ENCODE measurements at regions not wholly inside any gene's neighbourhood (a gene's known extent, or its start where the extent isn't known, plus 50 kb on each side); places are given as distances from the start of the nearest gene placed in this dataset.

GRCh38 chr2:41935825-41936224 is 112.0 kb upstream of the PKDCC start:
- no peak for DNase-seq (ENCODE audit: low read depth in 1 of 2, low spot score in 1 of 2)
- Histone ChIP-seq H3K27me3 (ENCODE audit: insufficient read depth, poor library complexity, severe bottlenecking) (no peaks in the 10 kb centered on the region), H3K4me3 (replicated peaks; ENCODE audit: insufficient read depth, low read length) (no peak overlapping the region), H3K27ac (replicated peaks) (no peak overlapping the region)
- TF ChIP-seq GABPA (IDR thresholded peaks at IDR 0.05; ENCODE audit: low read depth) (no peak), CTCF (IDR thresholded peaks at IDR 0.05; ENCODE audit: insufficient read depth, low read length) (no peak), SPI1 (IDR thresholded peaks at IDR 0.05; ENCODE audit: borderline replicate concordance, low read depth) (no peak), REST (IDR thresholded peaks at IDR 0.05; ENCODE audit: insufficient replicate concordance, low read depth) (no peak), POLR2AphosphoS5 (IDR thresholded peaks at IDR 0.05; ENCODE audit: low read depth) (no peak)

GRCh38 chr2:41936771-41937463 is 110.9 kb upstream of the PKDCC start:
- TF ChIP-seq SPI1 (IDR thresholded peaks at IDR 0.05; ENCODE audit: borderline replicate concordance, low read depth) (no peak), POLR2AphosphoS5 (IDR thresholded peaks at IDR 0.05; ENCODE audit: low read depth) (no peak), GABPA (IDR thresholded peaks at IDR 0.05; ENCODE audit: low read depth) (no peak), CTCF (IDR thresholded peaks at IDR 0.05; ENCODE audit: insufficient read depth, low read length) (no peak), REST (IDR thresholded peaks at IDR 0.05; ENCODE audit: insufficient replicate concordance, low read depth) (no peak)
- Histone ChIP-seq H3K4me3 (replicated peaks; ENCODE audit: insufficient read depth, low read length) (no peak overlapping the region), H3K27me3 (ENCODE audit: insufficient read depth, poor library complexity, severe bottlenecking) (no peaks in the 10 kb centered on the region), H3K27ac (replicated peaks) (no peak overlapping the region)
- DNase-seq (ENCODE audit: low read depth in 1 of 2, low spot score in 1 of 2) = no peak

- DNase-seq (ENCODE audit: low read depth in 1 of 2, low spot score in 1 of 2) = no peak
Observed at GRCh38 chr2:41937464-41937906, 110.3 kb upstream of the PKDCC start.

More at GRCh38 chr2:41937464-41937906, 110.3 kb upstream of the PKDCC start:
- no peak for TF ChIP-seq POLR2AphosphoS5 (IDR thresholded peaks at IDR 0.05; ENCODE audit: low read depth)
- no peak for TF ChIP-seq REST (IDR thresholded peaks at IDR 0.05; ENCODE audit: insufficient replicate concordance, low read depth)
- TF ChIP-seq GABPA (IDR thresholded peaks at IDR 0.05; ENCODE audit: low read depth) = no peak
- TF ChIP-seq SPI1 (IDR thresholded peaks at IDR 0.05; ENCODE audit: borderline replicate concordance, low read depth) = no peak
- TF ChIP-seq CTCF (IDR thresholded peaks at IDR 0.05; ENCODE audit: insufficient read depth, low read length) = no peak
- Histone ChIP-seq H3K27ac (replicated peaks) (no peak overlapping the region), H3K4me3 (replicated peaks; ENCODE audit: insufficient read depth, low read length) (no peak overlapping the region), H3K27me3 (ENCODE audit: insufficient read depth, poor library complexity, severe bottlenecking) (no peaks in the 10 kb centered on the region)

Measured in HL-60 (cell line).